ENCODE measurements at regions not wholly inside any gene's neighbourhood (a gene's known extent, or its start where the extent isn't known, plus 50 kb on each side); places are given as distances from the start of the nearest gene placed in this dataset.

DNA sequence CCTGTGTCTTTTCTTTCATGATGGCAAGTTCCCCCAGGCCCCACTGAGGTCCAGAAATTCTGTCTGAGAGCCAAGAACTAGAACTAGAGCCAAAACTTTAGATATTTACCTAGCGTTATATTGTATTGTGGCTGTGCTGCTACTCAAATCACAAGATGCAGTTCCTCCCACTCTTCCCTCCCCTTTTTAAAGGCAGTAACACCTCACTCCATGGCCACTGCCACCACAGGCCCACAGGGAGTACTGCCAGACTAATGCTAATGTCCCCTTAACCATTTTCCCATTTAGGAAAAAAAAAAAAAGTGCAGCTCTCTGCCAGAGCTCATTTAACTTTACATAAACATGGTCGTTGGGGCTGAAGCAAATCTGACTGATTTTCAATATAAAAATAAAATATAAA lies 99.7 kb upstream of the KYNU start:
- no peak overlapping the region for H3K27ac ChIP-seq
- H3K9me3 ChIP-seq = no peaks in the 10 kb centered on the region
- H3K27me3 ChIP-seq = no peaks in the 10 kb centered on the region
- H3K4me1 ChIP-seq = no peaks in the 10 kb centered on the region
- no peaks in the 10 kb centered on the region for H3K36me3 ChIP-seq
- in situ Hi-C loops (cut with MboI; ENCODE audit: low sequenced_read_pairs in 4 of 4) (no loop called here), intact Hi-C loops (cut with DNase I; ENCODE audit: low total_unique reads) (no loop called here)
- H3K4me3 ChIP-seq = no peak overlapping the region
- TF ChIP-seq, protein P1, sequence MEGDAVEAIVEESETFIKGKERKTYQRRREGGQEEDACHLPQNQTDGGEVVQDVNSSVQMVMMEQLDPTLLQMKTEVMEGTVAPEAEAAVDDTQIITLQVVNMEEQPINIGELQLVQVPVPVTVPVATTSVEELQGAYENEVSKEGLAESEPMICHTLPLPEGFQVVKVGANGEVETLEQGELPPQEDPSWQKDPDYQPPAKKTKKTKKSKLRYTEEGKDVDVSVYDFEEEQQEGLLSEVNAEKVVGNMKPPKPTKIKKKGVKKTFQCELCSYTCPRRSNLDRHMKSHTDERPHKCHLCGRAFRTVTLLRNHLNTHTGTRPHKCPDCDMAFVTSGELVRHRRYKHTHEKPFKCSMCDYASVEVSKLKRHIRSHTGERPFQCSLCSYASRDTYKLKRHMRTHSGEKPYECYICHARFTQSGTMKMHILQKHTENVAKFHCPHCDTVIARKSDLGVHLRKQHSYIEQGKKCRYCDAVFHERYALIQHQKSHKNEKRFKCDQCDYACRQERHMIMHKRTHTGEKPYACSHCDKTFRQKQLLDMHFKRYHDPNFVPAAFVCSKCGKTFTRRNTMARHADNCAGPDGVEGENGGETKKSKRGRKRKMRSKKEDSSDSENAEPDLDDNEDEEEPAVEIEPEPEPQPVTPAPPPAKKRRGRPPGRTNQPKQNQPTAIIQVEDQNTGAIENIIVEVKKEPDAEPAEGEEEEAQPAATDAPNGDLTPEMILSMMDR (IDR thresholded peaks at IDR 0.05 in 4 of 5, conservative IDR thresholded peaks at IDR 0.05 in 1 of 5) = no peak
- no peak for TF ChIP-seq POLR2A (IDR thresholded peaks at IDR 0.05)
- DNase-seq (no peak), ATAC-seq (no peak)

DNA sequence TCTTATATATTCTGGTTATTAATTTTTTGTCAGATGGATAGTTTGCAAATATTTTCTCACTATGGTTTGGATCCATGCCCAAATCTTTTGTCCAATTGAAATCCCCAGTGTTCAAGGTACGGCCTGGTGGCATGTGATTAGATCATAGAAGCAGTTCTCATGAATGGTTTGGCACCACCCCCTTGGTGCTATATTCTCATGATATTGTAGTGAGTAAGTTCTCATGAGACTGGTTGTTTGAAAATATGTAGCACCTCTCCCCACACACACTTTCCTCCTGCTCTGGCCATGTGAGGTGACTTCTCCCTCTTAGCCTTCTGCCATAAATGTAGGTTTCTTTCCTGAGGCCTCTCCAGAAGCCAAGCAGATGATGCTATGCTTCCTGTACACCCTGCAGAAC lies 107.7 kb upstream of the KYNU start:
- intact Hi-C loops (cut with DNase I; ENCODE audit: low total_unique reads) (no loop called here), in situ Hi-C loops (cut with MboI; ENCODE audit: low sequenced_read_pairs in 4 of 4) (no loop called here)
- Histone ChIP-seq H3K4me1 (no peaks in the 10 kb centered on the region), H3K27me3 (no peaks in the 10 kb centered on the region), H3K4me3 (no peak overlapping the region), H3K36me3 (no peaks in the 10 kb centered on the region), H3K9me3 (no peaks in the 10 kb centered on the region), H3K27ac (no peak overlapping the region)
- no peak for TF ChIP-seq POLR2A (IDR thresholded peaks at IDR 0.05)
- TF ChIP-seq, protein P1 (IDR thresholded peaks at IDR 0.05 in 4 of 5, conservative IDR thresholded peaks at IDR 0.05 in 1 of 5) = no peak
- DNase-seq (no peak), ATAC-seq (no peak)

DNA sequence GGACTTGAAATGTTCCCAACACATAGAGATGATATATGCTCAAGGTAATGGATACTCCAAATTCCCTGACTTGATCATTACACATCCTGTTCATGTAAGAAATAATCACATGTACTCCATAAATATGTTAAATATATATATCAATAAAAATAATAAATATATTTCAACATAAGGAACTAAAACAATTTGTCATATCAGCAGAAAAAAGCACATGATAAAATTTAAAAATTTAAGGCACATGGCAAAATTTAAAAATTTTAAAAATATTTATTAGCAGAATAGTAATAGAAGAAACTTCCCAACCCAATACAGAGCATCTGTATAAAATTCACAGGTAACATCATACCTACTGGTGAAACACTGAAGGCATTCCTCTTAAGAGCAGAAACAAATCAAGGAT lies 109.6 kb upstream of the KYNU start:
- Histone ChIP-seq H3K4me3 (no peak overlapping the region), H3K9me3 (no peaks in the 10 kb centered on the region), H3K27me3 (no peaks in the 10 kb centered on the region), H3K27ac (no peak overlapping the region), H3K36me3 (no peaks in the 10 kb centered on the region), H3K4me1 (no peaks in the 10 kb centered on the region)
- intact Hi-C loops (cut with DNase I; ENCODE audit: low total_unique reads) (no loop called here), in situ Hi-C loops (cut with MboI; ENCODE audit: low sequenced_read_pairs in 4 of 4) (no loop called here)
- no peak for TF ChIP-seq POLR2A (IDR thresholded peaks at IDR 0.05)
- TF ChIP-seq, protein P1 (IDR thresholded peaks at IDR 0.05 in 4 of 5, conservative IDR thresholded peaks at IDR 0.05 in 1 of 5) = no peak
- ATAC-seq (no peak), DNase-seq (no peak)

DNA sequence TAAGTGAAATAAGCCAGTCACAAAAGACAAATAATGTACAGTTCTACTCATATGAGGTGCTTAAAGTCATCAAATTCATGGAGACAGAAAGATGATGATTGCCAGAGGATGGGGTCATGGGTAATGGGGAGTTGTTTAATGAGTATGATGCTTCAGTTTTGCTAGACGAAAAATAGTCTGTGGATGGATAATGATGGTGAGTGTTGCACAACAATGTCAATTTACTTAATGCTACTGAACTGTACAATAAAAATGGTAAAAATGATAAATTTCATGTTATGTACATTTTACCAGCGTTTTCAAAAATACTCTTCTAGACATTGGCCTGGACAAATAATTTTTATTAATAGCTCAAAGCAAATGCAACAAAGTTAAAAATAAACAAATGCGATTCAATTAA lies 118.5 kb upstream of the KYNU start:
- DNase-seq = no peak
- intact Hi-C loops (cut with DNase I; ENCODE audit: low total_unique reads) = no loop called here
- no peak for TF ChIP-seq POLR2A (IDR thresholded peaks at IDR 0.05)
- TF ChIP-seq, protein P1 (IDR thresholded peaks at IDR 0.05 in 4 of 5, conservative IDR thresholded peaks at IDR 0.05 in 1 of 5) = no peak
- Histone ChIP-seq H3K4me1 (no peaks in the 10 kb centered on the region), H3K36me3 (no peaks in the 10 kb centered on the region), H3K9me3 (no peaks in the 10 kb centered on the region), H3K4me3 (no peak overlapping the region), H3K27me3 (no peaks in the 10 kb centered on the region), H3K27ac (no peak overlapping the region)
- in situ Hi-C loops (cut with MboI; ENCODE audit: low sequenced_read_pairs in 4 of 4) = no loop called here
- no peak for ATAC-seq

DNA sequence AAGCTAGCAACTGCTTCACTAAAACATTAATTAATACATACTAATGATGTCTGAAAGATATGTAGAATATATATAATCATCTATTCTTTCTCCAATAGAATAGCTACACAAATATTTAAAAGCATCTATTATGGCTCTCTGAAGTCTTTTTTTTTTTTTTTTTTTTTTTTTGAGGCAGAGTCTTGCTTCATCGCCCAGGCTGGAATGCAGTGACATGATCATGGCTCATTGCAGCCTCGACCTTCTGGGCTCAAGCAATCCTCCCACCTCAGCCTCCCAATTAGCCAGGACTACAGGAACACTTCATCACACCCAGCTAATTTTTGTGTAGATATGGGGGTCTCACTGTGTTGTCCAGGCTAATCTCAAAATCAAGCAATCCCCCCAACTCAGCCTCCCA lies 120.4 kb upstream of the KYNU start:
- intact Hi-C loops (cut with DNase I; ENCODE audit: low total_unique reads) = no loop called here
- Histone ChIP-seq H3K9me3 (no peaks in the 10 kb centered on the region), H3K36me3 (no peaks in the 10 kb centered on the region), H3K27me3 (no peaks in the 10 kb centered on the region), H3K4me3 (no peak overlapping the region), H3K27ac (no peak overlapping the region), H3K4me1 (no peaks in the 10 kb centered on the region)
- no peak for TF ChIP-seq POLR2A (IDR thresholded peaks at IDR 0.05)
- TF ChIP-seq, protein P1 (IDR thresholded peaks at IDR 0.05 in 4 of 5, conservative IDR thresholded peaks at IDR 0.05 in 1 of 5) = no peak
- DNase-seq = no peak
- in situ Hi-C loops (cut with MboI; ENCODE audit: low sequenced_read_pairs in 4 of 4) = no loop called here
- no peak for ATAC-seq

Data from gastrocnemius medialis (tissue), 4 donors.